Occipital lobe (tissue), 1 donor: ENCODE measurements at regions not wholly inside any gene's neighbourhood (a gene's known extent, or its start where the extent isn't known, plus 50 kb on each side); places are given as distances from the start of the nearest gene placed in this dataset.

Experiments used
- DNase-seq: peaks from one replicate; lab custom pipeline; 2025; lab: John Stamatoyannopoulos, UW

DNA sequence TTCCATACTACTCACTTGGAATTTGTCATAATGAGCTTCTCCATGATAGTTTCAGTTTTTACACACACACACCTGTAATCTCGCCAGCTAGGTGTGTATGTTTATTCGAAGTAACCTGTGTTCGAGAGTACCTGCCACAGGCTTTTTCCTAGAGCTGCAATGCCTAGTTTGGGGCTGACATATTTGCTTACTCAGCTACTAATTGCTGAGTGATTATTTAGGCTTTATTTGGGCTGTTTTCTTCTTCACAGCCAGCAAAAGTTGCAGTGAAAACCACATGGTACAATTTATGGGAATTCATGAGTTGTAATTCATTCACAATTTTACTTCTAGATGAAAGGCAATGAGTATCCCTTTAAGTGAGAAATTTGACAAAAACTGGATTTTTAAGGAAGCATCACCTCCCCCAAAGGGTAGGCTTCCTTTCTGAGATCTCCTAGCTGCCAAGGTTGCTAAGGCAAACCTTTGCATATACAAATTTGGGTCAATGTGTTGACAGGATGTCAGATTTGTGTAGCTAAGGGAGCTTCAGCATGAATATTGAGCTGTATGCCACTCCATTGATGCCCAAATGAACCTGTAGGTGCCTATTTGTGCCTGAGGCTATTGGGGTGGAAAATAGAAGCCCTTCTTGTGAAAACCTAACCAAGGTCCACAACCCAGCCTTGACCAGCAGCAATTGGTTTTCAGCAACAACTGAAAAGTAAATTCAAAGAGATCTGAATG, 108.7 kb upstream of the OTX2 start:
- DNase-seq, result no peak

DNA sequence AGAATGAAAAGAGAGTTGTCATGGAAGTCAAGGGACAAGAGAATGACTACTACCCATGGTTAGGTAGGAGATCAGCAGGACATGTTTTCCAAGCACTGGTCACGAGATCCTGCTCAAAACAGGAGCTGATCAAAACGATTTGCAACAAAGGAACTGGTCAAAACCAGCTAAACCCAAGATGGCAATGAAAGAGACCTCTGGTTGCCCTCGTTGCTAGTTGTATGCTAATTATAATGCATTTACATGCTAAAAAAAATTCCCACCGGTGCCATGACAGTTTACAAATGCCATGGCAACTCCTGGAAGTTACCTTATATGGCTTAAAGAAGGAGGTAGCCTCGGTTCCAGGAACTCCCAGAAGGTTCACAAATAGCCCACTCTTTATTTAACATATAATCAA, 95.0 kb upstream of the OTX2 start:
- DNase-seq, result no peak

DNA sequence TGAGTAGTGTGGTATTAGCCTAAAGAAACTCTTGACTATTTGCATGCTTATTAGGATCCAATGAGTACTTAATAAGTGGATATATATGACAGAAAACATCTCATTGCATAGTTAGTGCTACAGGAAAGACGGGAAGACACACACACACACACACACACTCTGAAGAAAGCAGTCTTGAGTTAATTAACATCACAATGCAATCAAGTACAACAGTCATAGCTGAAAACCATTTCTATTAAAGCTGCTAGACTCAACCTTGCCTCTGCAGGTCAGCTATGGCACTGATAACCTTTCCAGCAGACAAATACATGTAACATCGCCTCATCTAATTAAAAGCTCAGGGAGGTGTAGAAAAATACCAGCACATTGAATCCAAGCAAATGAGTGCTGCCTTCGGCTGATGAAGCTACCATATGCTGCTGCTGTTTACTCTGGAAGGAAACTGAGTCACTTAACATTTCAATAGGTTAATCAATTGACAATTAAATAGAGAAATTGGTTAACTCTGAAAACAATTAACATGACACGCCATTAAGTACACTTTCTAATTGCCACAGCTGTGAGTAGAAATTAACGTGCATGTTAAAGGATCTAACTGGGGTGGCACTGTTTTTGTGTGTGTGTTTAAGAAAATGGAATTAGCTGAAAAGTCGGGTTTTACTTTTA, 93.2 kb upstream of the OTX2 start:
- no peak for DNase-seq

DNA sequence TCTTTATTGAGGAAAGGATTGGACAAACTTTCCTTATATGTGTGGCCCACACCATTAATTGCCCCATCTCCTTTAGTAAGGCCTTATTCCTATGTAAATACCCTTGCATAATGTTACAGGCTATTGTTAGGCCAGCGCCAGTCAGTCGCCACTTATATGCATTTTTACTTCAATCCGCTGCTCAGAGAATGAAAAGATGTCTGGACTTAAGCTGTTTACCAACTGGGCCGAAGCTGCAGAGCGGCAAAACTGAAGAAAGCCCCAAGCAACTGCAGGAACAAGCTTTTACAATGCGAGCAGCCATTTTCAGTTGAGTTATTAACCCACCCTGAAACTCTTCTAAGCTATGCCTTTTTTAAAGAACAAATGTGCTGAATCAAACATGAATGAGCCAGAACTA, 92.1 kb upstream of the OTX2 start:
- DNase-seq, result no peak

DNA sequence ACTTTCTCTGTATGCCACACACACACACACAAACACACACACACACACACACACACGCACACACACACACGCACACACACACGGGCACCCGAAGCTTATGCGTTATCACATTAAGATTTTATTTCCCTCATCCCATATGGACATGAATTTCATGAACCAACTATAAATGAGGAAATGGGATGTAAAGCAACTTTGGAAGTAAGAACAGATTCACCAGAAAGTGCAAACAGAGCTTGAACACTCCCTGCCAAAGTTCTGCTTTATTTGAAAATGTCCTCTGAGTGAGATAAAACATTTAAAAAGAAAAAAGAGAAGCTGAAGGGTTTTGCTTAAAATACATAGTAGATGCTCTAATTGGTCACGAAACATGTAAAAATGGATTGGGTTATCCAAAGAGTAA, 90.4 kb upstream of the OTX2 start:
- no peak for DNase-seq

DNA sequence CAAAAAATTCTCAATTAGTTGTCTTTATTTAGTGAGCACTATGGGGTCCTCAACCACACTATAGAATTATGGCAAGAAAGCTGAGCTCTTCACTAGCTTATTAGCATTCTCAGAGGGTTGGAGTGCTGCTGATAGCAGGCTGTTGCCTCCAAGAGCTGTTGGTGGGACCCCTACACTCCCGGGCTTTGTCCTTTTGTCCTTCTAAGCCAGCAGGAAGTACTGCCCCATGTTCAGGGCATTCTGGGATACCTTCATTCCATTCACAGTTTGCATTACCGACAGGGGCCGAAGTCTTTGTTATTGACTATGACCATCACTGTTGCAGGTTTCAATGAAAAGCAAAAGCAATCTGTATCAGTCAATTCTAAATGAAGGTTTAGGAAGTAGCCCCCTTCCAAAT, 89.5 kb upstream of the OTX2 start:
- DNase-seq, result no peak

DNA sequence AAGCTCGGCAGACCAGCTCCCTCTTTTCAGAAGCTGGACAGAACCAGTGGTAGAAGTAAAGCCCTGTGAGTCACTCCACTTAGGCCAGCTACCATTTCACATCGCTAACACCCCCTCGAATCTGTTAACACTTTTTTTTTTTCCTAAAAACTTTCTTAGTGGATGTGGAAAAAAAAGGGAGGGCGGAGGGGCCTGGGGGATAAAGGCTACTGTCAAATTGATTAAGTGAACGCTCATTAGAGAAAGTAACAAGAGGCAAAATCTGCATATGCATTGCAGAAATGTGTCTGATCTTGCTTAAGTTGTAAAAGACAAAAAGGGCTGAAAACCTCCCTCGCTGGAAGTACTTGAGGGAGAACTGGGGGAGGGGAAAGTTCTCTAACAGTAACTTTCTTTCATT, 86.6 kb upstream of the OTX2 start:
- DNase-seq, result no peak

DNA sequence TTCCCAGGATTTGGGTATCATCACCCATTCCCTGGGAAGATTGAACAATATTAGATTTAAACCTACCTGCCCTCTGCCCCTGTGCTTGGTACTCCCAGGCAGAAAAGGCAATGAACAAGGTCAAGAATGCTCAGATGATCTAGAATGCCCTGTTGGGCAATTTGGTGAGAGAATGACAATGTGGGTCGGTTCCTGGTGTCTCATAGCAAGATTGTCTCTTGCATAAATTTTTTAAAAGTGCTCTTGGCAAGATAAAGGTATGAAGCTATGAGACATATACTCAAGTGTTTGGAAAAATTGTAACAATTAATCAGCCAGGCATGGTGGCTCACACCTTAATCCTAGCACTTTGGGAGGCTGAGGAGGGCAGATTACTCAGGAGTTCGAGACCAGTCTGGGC, 86.0 kb upstream of the OTX2 start:
- DNase-seq, result no peak

DNA sequence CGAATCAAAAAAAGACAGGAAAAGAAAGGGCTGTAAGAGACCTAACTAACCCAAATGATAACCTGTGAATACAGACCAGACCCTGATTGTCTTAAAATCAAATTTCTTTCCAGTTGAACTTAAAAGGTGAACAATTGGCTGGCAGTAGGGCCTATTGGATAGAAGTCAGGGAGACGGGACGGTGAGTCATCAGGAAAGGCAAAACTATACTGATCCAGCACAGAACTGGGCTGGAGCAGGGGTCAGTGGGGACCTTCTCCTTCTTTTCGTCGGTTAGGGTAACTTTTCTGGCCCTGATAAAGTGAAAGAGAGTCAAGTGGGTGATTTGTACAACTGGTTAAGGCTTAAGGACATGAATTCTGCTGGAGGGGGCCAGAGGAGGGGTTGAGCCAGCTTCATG, 84.9 kb upstream of the OTX2 start:
- DNase-seq, result no peak

DNA sequence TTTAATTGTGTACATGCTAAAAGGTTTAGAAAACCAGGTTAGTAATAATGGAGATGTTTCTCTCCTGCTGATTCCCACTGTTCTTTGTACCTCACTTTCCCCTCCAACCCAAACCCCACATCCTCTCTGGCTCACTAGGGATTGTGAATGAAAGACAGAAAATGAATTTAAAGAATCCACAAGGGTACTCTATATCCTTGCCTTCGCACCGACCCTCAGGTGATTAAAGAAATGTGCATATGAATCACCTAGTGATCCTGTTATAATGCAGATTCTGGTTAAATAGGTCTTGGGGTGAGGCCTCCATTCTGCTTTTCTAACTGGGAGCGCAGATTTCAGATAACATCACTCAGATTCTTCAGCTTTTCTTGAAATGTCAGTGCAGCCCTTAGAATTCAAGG, 84.3 kb upstream of the OTX2 start:
- DNase-seq, result no peak

DNA sequence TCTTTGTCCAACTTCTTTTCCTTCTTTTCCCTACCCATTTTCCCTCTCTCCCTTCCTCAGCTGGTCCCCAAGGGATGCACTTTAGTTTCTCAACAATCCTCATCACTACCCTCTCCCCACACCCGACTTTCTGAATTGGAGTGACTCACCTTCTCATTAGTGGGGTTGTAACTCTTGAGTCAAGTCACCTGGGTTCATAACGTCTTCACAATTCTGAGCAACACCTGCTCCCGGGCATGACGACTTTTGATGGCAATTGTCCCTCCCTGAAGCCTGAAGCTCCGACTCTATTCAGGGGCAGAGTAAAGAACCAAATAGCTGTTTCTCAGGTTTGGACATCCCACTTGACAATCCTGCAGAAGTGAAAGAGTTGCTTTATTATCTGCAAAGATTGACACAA, 82.7 kb upstream of the OTX2 start:
- no peak for DNase-seq

DNA sequence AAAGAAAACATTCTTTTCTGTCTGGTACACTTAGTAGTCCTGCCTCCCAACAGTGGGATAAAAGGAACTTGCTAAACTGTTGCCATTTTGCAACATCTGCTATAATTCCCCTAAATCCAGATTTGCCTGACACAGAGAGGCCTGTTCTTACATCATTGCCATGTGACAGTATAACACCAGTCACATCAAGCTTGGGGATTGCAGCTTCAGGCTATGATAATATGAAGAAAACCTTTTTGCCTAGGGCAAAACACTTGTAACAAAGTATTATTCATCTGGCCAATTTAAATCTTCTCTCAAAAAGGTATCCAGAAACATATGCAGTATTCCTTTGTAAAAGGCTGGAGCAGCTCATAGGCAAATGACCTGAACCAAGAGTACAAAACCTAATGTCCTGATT, 80.9 kb upstream of the OTX2 start:
- no peak for DNase-seq

DNA sequence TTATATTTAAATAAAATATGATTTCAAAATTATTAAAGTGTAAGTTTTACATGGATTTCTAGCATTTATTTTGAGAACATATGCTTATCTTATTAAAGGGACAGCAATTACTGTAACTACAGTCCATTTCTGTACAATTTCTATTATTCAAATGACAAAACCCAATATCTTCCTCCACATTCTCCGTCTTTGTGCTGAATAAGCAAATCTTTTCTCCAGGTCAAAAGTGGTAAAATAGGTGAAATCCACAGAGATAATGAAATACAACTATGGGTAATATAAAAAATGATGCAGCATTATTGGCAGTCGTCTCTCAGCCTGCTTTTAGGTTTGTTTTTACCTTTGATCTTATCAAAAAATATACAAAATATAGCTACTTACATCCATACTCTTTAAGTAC, 79.4 kb upstream of the OTX2 start:
- DNase-seq, result no peak

DNA sequence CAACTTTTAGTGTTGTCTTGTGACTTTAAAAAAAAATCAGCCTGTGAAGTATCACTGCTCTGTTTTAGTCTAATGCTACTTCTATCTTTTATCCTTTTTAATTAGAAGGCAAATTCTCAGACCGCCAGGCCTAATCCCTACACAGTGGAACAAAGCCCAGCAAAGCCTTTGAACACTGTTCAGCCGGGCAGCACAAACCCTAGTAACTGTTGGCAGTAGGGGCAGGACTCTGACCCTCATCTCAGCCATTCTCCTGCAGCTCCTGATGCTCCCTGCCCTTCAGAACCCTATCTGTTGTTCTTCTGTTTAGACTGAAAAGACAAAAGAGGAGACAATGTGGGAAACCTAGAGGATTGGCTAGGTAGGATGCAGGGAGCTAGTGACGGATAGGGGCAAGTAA, 78.0 kb upstream of the OTX2 start:
- DNase-seq, result no peak

DNA sequence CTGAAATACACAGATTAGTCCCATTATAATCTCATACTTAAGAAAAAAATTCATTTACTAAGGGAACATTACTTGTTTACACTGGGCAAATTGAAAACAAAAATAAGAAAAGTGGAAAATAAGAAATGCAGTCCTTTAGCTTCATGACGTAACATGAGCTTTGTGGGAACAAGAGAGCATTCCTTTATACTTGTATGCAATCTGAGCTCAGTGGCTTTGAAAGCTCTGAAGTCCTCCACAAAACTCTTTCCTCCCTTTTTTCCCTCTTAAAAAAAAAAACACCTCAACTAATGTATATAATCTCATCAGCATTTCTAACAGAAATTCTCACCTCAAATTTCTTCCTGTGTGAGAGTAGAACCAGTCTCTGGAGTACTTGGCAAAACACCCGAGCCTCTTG, 76.9 kb upstream of the OTX2 start:
- no peak for DNase-seq

DNA sequence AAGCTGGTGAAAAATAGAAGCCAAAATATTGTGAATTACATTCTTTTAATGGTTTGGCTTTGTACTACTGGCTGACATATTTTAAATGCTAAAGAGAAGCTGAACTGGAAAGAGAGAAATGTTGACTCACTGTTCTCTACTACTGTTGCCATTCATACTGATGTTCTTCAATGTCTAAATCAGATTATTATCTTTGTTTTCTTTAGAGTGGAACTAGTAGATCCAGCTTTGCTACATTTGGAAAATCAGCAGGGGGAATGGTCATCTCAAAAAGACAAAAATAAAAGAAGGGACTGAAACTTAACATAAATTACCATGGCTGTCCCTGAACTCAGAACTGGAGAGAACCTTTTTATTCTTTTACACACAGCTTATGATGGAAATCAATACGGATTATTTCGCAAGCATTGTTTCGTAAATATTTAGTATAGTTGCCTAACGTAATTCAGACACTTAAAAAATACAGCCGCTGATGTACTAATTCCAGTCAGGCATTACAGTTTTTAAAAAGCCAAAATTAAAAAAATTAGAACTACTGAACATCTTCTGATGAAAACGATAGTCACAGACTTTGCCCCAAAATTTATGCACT, 76.3 kb upstream of the OTX2 start:
- no peak for DNase-seq

DNA sequence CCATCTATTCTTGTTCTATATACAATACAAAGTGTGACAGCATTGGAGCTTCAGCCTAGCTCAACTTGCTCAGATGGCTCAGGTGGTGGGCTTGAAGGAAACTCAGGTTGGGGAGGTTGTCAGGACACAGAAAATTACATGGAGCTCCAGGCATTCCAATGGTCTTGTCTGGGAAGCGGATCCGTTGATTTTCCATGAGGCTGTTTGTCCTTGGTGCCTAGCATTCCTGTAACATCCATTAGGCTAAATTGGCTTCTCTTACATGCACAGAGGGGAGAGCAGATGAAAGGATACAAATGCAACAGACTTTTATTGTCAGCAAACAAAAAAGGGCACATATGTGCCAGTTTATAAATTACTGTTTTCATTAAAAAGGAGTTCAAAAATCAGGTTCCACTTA, 75.5 kb upstream of the OTX2 start:
- DNase-seq, result no peak

DNA sequence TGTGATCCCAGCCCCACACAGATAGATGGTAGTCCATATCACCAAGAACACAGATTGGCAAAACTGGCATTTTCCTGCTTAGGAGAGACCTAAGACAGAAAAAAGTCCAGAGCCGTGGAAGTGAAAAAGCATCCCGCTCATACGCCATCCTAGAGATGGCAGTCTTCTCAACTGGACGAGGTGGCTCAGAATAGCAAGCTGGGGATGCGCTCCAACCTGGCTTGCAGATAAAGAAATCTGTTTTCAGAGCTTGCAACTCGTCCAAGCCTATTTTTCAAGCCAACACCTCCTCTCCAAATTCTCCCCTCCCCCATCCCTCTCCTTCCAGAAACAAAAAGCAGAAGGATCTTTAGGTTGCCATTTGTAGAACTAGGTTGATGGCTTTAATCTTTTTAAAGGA, 74.3 kb upstream of the OTX2 start:
- DNase-seq, result no peak

DNA sequence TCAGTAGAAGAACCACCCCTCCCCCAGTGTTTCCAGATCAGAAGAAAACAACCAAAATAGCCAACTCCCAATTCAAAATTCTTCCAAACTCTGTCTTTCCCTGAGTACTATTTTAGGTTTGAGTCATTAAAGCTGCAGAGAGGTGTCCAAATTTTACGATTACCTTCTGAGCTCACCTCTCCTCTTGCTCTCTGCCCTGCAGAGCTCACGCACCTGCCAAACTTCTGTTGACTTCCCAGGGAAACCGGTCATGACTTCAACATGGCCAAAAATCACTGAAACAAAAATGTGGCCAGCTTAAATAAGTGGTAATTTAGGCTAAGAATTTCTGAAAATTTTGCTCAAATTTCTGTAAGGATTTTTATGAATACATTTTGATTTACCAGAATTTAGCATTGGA, 70.9 kb upstream of the OTX2 start:
- no peak for DNase-seq

DNA sequence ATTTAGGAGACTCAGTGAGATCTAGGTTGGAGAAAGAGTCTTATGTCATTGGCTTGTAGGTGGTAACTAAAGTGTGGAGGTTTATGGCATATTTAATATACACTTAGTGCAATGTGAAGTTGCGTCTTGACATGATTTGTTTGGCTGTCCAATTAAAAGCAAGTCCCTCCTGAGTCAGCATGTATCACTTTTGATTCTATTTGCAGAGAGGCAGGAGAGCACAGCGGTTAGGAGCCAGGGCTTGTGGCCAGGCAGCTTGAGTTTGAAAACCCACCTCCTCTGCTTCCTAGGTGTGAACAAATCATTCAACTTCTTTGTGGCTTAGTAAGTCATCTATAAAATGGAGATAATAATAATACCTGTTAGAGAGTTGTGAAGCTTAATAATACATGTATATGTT, 68.5 kb upstream of the OTX2 start:
- no peak for DNase-seq

DNA sequence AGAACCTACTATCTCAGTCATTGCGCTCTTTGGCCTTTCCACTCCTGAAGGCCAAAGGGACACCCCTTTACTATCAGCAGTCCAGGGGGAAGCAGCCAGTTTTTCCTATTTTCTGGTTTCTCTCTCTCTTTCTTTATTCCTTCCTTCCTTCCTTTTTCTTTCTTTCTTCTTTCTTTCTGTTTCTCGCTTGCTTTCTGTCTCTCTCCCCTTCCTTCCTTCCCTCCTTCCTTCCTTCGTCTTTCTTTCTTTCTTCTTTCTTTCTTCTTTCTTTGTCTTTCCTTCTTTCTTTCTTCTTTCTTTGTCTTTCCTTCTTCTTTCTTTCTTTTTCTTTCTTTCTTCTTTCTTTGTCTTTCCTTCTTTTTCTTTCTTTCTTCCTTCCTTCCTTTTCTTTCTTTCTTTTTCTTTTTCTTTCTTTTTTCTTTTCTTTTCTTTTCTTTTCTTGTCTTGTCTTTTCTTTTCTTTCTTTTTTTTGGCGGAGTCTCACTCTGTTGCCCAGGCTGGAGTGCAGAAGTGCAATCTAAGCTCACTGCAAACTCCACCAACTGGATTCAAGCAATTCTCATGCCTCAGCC, 64.9 kb upstream of the OTX2 start:
- no peak for DNase-seq

DNA sequence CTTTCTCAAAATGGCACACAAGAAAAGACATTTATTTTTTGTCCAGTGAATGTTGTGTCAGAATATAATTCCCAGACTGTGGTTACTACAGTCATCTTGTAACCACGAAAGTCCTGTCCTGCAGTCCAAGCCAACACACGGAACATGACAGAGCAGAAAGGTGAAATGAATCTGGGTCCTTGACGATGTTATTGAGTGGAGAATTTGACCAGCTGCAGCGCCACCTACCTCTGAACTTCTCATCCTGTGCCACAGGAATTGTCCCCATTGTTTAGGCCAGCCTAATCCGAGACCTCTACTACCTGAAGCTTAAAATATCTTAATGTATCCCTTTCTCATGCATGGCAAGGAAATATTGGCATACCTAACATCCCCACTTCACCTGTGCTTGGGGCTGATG, 64.1 kb upstream of the OTX2 start:
- DNase-seq, result no peak

DNA sequence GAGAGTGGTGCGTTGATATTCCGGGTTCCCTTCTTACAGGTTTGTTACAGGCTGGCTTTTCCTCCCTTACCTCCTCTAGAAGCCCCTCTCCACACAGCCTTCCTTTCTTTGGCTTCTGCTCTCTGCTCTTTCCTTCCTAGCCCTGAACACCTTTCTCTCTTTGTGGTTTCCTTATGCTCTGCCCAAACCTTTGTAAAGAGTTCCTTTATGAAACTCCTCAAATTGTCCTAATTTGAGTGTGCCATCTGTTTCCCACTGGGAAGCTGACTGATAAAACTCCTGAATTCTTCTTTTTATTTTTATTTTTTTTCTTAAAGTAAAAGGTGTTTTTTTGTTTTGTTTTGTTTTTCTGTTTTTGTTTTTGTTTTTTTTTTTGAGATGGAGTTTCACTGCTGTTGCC, 60.1 kb upstream of the OTX2 start:
- no peak for DNase-seq
